ENCODE measurements at regions not wholly inside any gene's neighbourhood (a gene's known extent, or its start where the extent isn't known, plus 50 kb on each side); places are given as distances from the start of the nearest gene placed in this dataset.

DNA sequence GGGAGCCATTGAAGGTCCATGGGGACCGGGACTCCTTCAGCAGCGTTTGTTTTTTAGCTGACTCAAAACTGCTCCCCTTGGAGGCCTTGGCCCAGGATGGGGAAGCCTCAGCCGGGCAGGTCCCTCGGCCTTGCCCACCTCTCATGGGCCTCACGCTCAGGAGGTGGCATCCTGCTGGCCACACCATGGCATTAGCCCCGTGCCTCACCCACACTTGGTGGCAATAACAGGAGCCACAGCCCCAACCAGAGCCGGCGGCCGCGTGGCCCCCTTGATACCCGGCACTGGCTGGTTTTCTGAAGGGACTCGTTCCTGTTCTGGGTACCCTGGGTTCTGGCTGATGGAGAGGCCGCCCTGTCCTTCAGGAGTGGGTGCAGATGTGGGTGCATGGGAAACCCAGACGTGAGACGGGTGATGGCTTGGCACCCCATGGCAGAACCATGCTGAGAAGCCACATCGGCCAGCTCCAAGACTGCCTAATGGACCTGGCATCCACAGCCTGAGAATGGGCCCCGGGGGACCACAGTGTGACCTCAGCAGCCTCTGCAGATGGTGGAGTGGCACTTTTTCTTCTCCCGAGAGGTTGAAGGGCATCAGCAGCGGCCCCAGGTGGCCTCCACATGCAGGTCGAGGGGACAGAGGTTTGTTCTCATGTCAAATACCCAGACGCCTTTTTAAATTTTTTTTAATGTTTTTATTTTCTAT, 49.8 kb upstream of the PPARA start:
- intact Hi-C loops (cut with DNase I): no loop called here
- Histone ChIP-seq H3K4me1 (replicated peaks in 1 of 2) (peaks cover 26 to 74% of the 10 kb centered on the region in 2 donors), H3K4me3 (no peak overlapping the region)

More for the DNA sequence above, 49.8 kb upstream of the PPARA start:
- Histone ChIP-seq H3K9me3 (replicated peaks in 1 of 3) (no peaks in the 10 kb centered on the region), H3K36me3 (replicated peaks in 1 of 2) (peaks cover 0 to 71% of the 10 kb centered on the region in 2 donors), H3K27me3 (no peaks in the 10 kb centered on the region), H3K27ac (peak overlapping the region in 2 of 5 donors; percentile 51 to 100)
- no peak for TF ChIP-seq POLR2A (IDR thresholded peaks at IDR 0.05)
- TF ChIP-seq, protein P1, sequence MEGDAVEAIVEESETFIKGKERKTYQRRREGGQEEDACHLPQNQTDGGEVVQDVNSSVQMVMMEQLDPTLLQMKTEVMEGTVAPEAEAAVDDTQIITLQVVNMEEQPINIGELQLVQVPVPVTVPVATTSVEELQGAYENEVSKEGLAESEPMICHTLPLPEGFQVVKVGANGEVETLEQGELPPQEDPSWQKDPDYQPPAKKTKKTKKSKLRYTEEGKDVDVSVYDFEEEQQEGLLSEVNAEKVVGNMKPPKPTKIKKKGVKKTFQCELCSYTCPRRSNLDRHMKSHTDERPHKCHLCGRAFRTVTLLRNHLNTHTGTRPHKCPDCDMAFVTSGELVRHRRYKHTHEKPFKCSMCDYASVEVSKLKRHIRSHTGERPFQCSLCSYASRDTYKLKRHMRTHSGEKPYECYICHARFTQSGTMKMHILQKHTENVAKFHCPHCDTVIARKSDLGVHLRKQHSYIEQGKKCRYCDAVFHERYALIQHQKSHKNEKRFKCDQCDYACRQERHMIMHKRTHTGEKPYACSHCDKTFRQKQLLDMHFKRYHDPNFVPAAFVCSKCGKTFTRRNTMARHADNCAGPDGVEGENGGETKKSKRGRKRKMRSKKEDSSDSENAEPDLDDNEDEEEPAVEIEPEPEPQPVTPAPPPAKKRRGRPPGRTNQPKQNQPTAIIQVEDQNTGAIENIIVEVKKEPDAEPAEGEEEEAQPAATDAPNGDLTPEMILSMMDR (IDR thresholded peaks at IDR 0.05): no peak
- no peak for DNase-seq
- 62 to 74% (median 70%) methylated on average over 10 to 21 of the region's 21 CpGs for WGBS, 4 donors

Small RNAs in the stretch of these regions (microRNA-seq; reads per million reads assigned to microRNA genes)
- 5.4 to 12.2 (median 11.1) reads per million in 3 donors for gene MIR3619

Small RNAs in the stretch of these regions (small RNA-seq; reads per million reads assigned to genes)
- gene MIR3619: 0 to 0.12 reads per million in 2 donors

All from adrenal gland (tissue), 9 donors.